Esophagus muscularis mucosa (tissue), 4 donors: ENCODE measurements at regions not wholly inside any gene's neighbourhood (a gene's known extent, or its start where the extent isn't known, plus 50 kb on each side); places are given as distances from the start of the nearest gene placed in this dataset.

Source experiments
- EP300 ChIP-seq: sonication (generic); formaldehyde crosslinking; IDR thresholded peaks from one replicate; pipeline ENCODE4 v1.6.1; 2017; ENCODE audit warnings: antibody characterized with exemption
- POLR2A ChIP-seq: fragments of 450-650 bp; IDR thresholded peaks from one replicate; pipeline ENCODE4 v1.6.1; 2017; ENCODE audit warnings: antibody characterized with exemption, moderate library complexity, mild to moderate bottlenecking, low read depth
- TF ChIP-seq, protein P1 (sequence below), 3 experiments: fragments of 200-600 bp in 2 of 3; fragments of 450-650 bp in 1 of 3; sonication (generic) in 2 of 3; IDR thresholded peaks; one replicate each; pipeline ENCODE4 v1.5.1; 2017 to 2019; ENCODE audit warnings: antibody characterized with exemption in 3 of 3, mild to moderate bottlenecking in 2 of 3, moderate library complexity in 1 of 3

DNA sequence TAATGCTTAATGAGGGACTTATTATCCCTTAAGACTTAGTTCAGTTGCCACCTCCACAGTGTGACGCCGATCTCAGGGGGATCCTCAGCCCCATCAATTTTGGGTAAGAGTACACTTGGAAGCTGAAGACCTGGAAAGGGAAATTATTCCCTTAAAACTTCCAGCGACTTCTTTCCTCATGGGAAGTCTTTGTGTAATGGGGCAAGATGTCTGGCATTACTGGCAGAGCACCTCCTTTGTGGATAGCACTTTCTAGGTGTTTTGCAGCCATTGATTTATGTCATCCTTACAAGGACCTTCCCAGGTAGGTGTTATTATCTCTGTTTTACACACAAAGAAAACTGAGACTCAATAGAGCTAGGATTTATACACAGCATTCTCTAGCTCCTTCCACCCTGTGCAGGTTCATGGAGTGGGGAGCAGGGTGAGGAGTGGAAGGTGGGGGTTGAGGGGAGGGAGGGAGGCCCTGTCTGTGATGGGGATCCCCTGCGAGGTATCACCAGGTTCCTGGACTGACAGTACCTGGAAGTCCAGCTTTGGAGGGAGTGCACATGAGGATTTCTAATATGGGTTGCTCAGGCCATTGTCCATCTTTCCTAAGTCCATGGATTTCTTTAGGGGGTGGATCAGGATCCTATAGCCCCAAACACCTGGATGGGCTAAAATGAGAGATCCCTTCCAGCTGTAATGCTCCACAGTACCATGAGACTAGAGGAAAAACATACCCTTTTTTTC lies 79.4 kb downstream of the MYCN start:
- TF ChIP-seq POLR2A (no peak), EP300 (no peak)
- TF ChIP-seq, protein P1, sequence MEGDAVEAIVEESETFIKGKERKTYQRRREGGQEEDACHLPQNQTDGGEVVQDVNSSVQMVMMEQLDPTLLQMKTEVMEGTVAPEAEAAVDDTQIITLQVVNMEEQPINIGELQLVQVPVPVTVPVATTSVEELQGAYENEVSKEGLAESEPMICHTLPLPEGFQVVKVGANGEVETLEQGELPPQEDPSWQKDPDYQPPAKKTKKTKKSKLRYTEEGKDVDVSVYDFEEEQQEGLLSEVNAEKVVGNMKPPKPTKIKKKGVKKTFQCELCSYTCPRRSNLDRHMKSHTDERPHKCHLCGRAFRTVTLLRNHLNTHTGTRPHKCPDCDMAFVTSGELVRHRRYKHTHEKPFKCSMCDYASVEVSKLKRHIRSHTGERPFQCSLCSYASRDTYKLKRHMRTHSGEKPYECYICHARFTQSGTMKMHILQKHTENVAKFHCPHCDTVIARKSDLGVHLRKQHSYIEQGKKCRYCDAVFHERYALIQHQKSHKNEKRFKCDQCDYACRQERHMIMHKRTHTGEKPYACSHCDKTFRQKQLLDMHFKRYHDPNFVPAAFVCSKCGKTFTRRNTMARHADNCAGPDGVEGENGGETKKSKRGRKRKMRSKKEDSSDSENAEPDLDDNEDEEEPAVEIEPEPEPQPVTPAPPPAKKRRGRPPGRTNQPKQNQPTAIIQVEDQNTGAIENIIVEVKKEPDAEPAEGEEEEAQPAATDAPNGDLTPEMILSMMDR (IDR thresholded peaks at IDR 0.05): no peak
